ENCODE measurements at regions not wholly inside any gene's neighbourhood (a gene's known extent, or its start where the extent isn't known, plus 50 kb on each side); places are given as distances from the start of the nearest gene placed in this dataset.

DNA sequence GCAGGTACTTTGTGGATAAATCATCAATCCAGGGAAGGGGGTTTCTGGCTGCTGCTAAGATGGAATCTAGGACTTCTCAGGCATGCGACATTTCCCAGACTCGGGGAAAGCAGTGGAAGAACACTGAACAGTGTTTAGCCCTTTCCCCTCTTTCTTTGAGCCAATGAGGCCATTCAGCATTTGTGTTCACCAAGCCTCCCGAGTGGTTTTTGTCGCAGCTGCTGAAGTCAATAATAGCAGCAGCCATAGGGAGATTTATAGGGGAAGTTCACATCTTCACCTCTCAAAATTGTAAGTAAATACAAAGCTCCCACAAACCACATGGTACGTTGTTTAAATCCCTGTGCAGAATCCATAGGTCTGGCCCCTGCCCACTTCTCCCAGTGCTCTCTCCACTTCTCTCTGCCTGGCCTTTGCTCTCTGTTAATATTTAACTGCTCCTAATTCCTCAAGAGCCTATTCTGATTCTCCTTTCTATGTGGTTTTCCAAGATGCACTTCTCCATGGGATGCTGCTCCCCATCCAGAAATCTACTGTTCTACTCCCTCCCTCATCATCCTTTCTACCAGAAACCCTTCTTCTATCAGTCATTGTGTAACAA lies 230.7 kb downstream of the SHQ1 start:
- Histone ChIP-seq H4K8ac (ENCODE audit: extremely low read depth, insufficient read depth, low read length) (no peak overlapping the region), H2BK5ac (ENCODE audit: low read depth, low read length) (no peak overlapping the region), H4K20me1 (replicated peaks in 1 of 2; ENCODE audit: control insufficient read depth in 1 of 2, insufficient read depth in 2 of 2, low read length in 2 of 2) (no peaks in the 10 kb centered on the region), H3K18ac (ENCODE audit: extremely low read depth, low read length) (no peak overlapping the region), H3K27me3 (replicated peaks in 1 of 4; ENCODE audit: control insufficient read depth in 3 of 4, extremely low read depth in 1 of 4, insufficient read depth in 3 of 4, low read length in 3 of 4) (no peaks in the 10 kb centered on the region), H3K23me2 (ENCODE audit: low read depth, low read length) (no peaks in the 10 kb centered on the region), H2BK12ac (ENCODE audit: low read depth, low read length) (no peak overlapping the region), H3K23ac (ENCODE audit: insufficient read length) (no peak overlapping the region), H2AFZ (ENCODE audit: low read length) (no peak overlapping the region), H3K79me2 (ENCODE audit: control insufficient read depth in 1 of 2, insufficient read depth in 2 of 2, low read length in 2 of 2) (no peaks in the 10 kb centered on the region), H3K4me3 (ENCODE audit: extremely low read depth in 1 of 4, insufficient read depth in 2 of 4, low read depth in 3 of 4, low read length in 4 of 4) (no peak overlapping the region), H4K5ac (ENCODE audit: insufficient read length, low read depth, low read length) (no peak overlapping the region), H3K4me2 (ENCODE audit: insufficient read depth in 1 of 2, low read depth in 2 of 2, low read length in 2 of 2) (no peak overlapping the region), H2BK120ac (replicated peaks; ENCODE audit: low read depth, low read length) (no peak overlapping the region), H2BK15ac (ENCODE audit: low read length) (no peak overlapping the region), H2AK5ac (ENCODE audit: low read depth, low read length) (no peak overlapping the region), H3K79me1 (ENCODE audit: low read depth, low read length) (no peaks in the 10 kb centered on the region), H3K36me3 (ENCODE audit: control insufficient read depth in 2 of 4, insufficient read depth in 4 of 4, low read length in 3 of 4) (no peaks in the 10 kb centered on the region), H3K9ac (replicated peaks in 1 of 4; ENCODE audit: extremely low read depth in 1 of 4, low read depth in 3 of 4, low read length in 3 of 4) (no peak overlapping the region), H3K9me3 (ENCODE audit: insufficient read depth in 2 of 2, low read depth in 1 of 2, low read length in 1 of 2) (peaks cover 0 to 5% of the 10 kb centered on the region in 2 experiments; a peak in 1 of 4 replicates), H3K56ac (replicated peaks; ENCODE audit: insufficient read length, low read depth, low read length) (no peak overlapping the region), H3K4me1 (replicated peaks in 1 of 4; ENCODE audit: control insufficient read depth in 3 of 4, insufficient read depth in 4 of 4, low read length in 3 of 4) (no peaks in the 10 kb centered on the region), H4K91ac (replicated peaks; ENCODE audit: insufficient read length, low read length) (no peak overlapping the region), H3K4ac (replicated peaks; ENCODE audit: insufficient read length, low read depth, low read length) (no peak overlapping the region), H3K14ac (ENCODE audit: insufficient read length) (no peak overlapping the region), H2BK20ac (ENCODE audit: low read length) (no peak overlapping the region), H3K27ac (ENCODE audit: low read depth, low read length) (no peak overlapping the region)
- DNase-seq (ENCODE audit: low read depth in 1 of 2, low spot score in 2 of 2) (no peak), FAIRE-seq (no peak)
- 85% methylated on average over 5 of the region's 5 CpGs; no CpG with 5 or more reads in 1 of the 2 experiments for WGBS, 2 experiments (ENCODE audit: extremely low coverage in 1 of 2, insufficient coverage in 1 of 2, insufficient read length in 1 of 2, insufficient replicate concordance in 2 of 2, low coverage in 1 of 2, low lambda C conversion rate in 2 of 2, missing lambda C conversion rate in 1 of 2)
- ChIA-PET POLR2A (ENCODE audit: partially characterized antibody) (interaction anchor here (1.1 kb wide), 1 partner anchor 13 kb away, joined by 3 read pairs; no protein-coding TSS in a partner anchor), CTCF (ENCODE audit: partially characterized antibody) (interaction anchor here (1.6 to 2.1 kb wide), 3 partner anchors 9 to 39 kb away, joined by 3 to 5 read pairs (median 4); no protein-coding TSS in a partner anchor)
- TF ChIP-seq YY1 (IDR thresholded peaks at IDR 0.05; ENCODE audit: low read depth, low read length): no peak
- TF ChIP-seq, protein P1, sequence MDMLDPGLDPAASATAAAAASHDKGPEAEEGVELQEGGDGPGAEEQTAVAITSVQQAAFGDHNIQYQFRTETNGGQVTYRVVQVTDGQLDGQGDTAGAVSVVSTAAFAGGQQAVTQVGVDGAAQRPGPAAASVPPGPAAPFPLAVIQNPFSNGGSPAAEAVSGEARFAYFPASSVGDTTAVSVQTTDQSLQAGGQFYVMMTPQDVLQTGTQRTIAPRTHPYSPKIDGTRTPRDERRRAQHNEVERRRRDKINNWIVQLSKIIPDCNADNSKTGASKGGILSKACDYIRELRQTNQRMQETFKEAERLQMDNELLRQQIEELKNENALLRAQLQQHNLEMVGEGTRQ (IDR thresholded peaks at IDR 0.05; ENCODE audit: low read length): no peak
- no peak for TF ChIP-seq SP2 (IDR thresholded peaks at IDR 0.05; ENCODE audit: low read length)
- TF ChIP-seq ZNF274 (IDR thresholded peaks at IDR 0.05; ENCODE audit: borderline replicate concordance, extremely low read depth, low read length): no peak
- no peak for TF ChIP-seq SIRT6 (IDR thresholded peaks at IDR 0.05; ENCODE audit: low read length)
- no peak for TF ChIP-seq CHD2 (IDR thresholded peaks at IDR 0.05; ENCODE audit: low read length)
- no peak for TF ChIP-seq POLR2AphosphoS5 (IDR thresholded peaks at IDR 0.05; ENCODE audit: low read depth, low read length)
- TF ChIP-seq TAF1 (IDR thresholded peaks at IDR 0.05; ENCODE audit: low read depth, low read length): no peak
- TF ChIP-seq POLR2A (IDR thresholded peaks at IDR 0.05; ENCODE audit: control extremely low read depth in 1 of 2, low read depth in 2 of 2, low read length in 2 of 2): no peak
- no peak for TF ChIP-seq SIN3A (conservative IDR thresholded peaks at IDR 0.05 in 1 of 2, IDR thresholded peaks at IDR 0.05 in 1 of 2; ENCODE audit: low read depth in 1 of 2, low read length in 2 of 2)
- no peak for TF ChIP-seq EGR1 (IDR thresholded peaks at IDR 0.05; ENCODE audit: borderline replicate concordance, low read depth, low read length)
- TF ChIP-seq TAF7 (optimal IDR thresholded peaks at IDR 0.05; ENCODE audit: borderline replicate concordance, low read depth, low read length): no peak

Measured in H1 (cell line).